HEK293 (cell line): ENCODE measurements at regions not wholly inside any gene's neighbourhood (a gene's known extent, or its start where the extent isn't known, plus 50 kb on each side); places are given as distances from the start of the nearest gene placed in this dataset.

ENCODE experiments used
- CTCF ChIA-PET: fragments of 350-600 bp; formaldehyde crosslinking; extraction: SDS; loops from one replicate; lab custom pipeline; 2021; ENCODE audit warnings: antibody characterized with exemption; lab: Yijun Ruan, JAX
- POLR2A ChIA-PET: fragments of 300-600 bp; formaldehyde crosslinking; extraction: SDS; loops from one replicate; lab custom pipeline; 2020; ENCODE audit warnings: antibody characterized with exemption, inconsistent platforms; lab: Yijun Ruan, JAX
- H3K27ac ChIP-seq: fragments of 200-500 bp; sonication (Bioruptor generic); 2 replicates; pipeline ENCODE4 v1.5.1; 2014; ENCODE audit warnings: low read depth, low read length, control low read depth, inconsistent platforms; ENCODE audit errors: extremely low read depth
- H3K36me3 ChIP-seq, 2 experiments: fragments of 200-500 bp in 1 of 2; sonication (Bioruptor generic) in 1 of 2; 1 replicate in 1 of 2; 2 replicates in 1 of 2; pipeline ENCODE4 v1.5.1; 2014 to 2017; ENCODE audit warnings: inconsistent platforms in 2 of 2, low read length in 2 of 2; ENCODE audit not compliant: control insufficient read depth in 2 of 2, insufficient read depth in 1 of 2
- H3K4me1 ChIP-seq: fragments of 200-500 bp; sonication (Bioruptor generic); 2 replicates; pipeline ENCODE4 v1.5.1; 2014; ENCODE audit warnings: mild to moderate bottlenecking, low read length, inconsistent platforms; ENCODE audit not compliant: control insufficient read depth, insufficient read depth
- H3K4me3 ChIP-seq: 2 replicates; pipeline ENCODE4 v1.5.1; 2011; ENCODE audit warnings: low read depth, mild to moderate bottlenecking, control low read depth, low read length, moderate library complexity
- H3K9me3 ChIP-seq: fragments of 200-500 bp; sonication (Bioruptor generic); 2 replicates; pipeline ENCODE4 v1.5.1; 2014; ENCODE audit warnings: low read depth, low read length, inconsistent platforms; ENCODE audit not compliant: control insufficient read depth, insufficient read depth
- GFI1B ChIP-seq: fragments of 450-650 bp; formaldehyde crosslinking; IDR thresholded peaks from 2 replicates; pipeline ENCODE4 v1.5.1; 2016; ENCODE audit warnings: missing biosample characterization, missing genetic modification characterization
- GLI2 ChIP-seq: fragments of 450-650 bp; formaldehyde crosslinking; IDR thresholded peaks from 2 replicates; pipeline ENCODE4; 2017; ENCODE audit warnings: missing biosample characterization, missing genetic modification characterization, low read depth, borderline replicate concordance
- IKZF3 ChIP-seq: fragments of 450-650 bp; IDR thresholded peaks from 2 replicates; pipeline ENCODE4 v1.5.0; 2018; ENCODE audit warnings: missing biosample characterization, mild to moderate bottlenecking, missing genetic modification characterization, moderate library complexity
- KLF16 ChIP-seq: fragments of 450-650 bp; formaldehyde crosslinking; IDR thresholded peaks from 2 replicates; pipeline ENCODE4 v1.5.1; 2017; ENCODE audit warnings: missing biosample characterization, missing genetic modification characterization
- MEIS1 ChIP-seq: sonication (generic); formaldehyde crosslinking; IDR thresholded peaks from 2 replicates; pipeline ENCODE4 v1.8.1; 2022; ENCODE audit warnings: missing genetic modification reagents, mild to moderate bottlenecking, borderline replicate concordance
- WT1 ChIP-seq: fragments of 450-650 bp; formaldehyde crosslinking; IDR thresholded peaks from 2 replicates; pipeline ENCODE4 v1.5.1; 2016; ENCODE audit warnings: missing biosample characterization, missing genetic modification characterization
- ZBTB7A ChIP-seq: fragments of 450-650 bp; formaldehyde crosslinking; IDR thresholded peaks from 2 replicates; pipeline ENCODE4 v1.5.1; 2016; ENCODE audit warnings: low read depth, missing biosample characterization, missing genetic modification characterization
- ZNF133 ChIP-seq: fragments of 450-650 bp; formaldehyde crosslinking; IDR thresholded peaks from 2 replicates; pipeline ENCODE4 v1.5.1; 2016; ENCODE audit warnings: missing biosample characterization, missing genetic modification characterization
- ZNF148 ChIP-seq: fragments of 450-650 bp; formaldehyde crosslinking; IDR thresholded peaks from 2 replicates; pipeline ENCODE4 v1.5.0; 2017; ENCODE audit warnings: missing biosample characterization, missing genetic modification characterization, borderline replicate concordance
- ZNF211 ChIP-seq: fragments of 450-650 bp; formaldehyde crosslinking; IDR thresholded peaks from 2 replicates; pipeline ENCODE4 v1.5.1; 2016; ENCODE audit warnings: low read depth, missing biosample characterization, missing genetic modification characterization
- ZNF335 ChIP-seq: fragments of 450-650 bp; formaldehyde crosslinking; conservative IDR thresholded peaks from 2 replicates; pipeline ENCODE4 v1.5.1; 2016; ENCODE audit warnings: missing biosample characterization, missing genetic modification characterization
- ZNF624 ChIP-seq: fragments of 450-650 bp; formaldehyde crosslinking; IDR thresholded peaks from 2 replicates; pipeline ENCODE4 v1.5.1; 2017; ENCODE audit warnings: missing biosample characterization, missing genetic modification characterization
- ZNF677 ChIP-seq: fragments of 450-650 bp; IDR thresholded peaks from 2 replicates; pipeline ENCODE4 v1.5.0; 2018; ENCODE audit warnings: missing biosample characterization, mild to moderate bottlenecking, missing genetic modification characterization, moderate library complexity
- ZNF692 ChIP-seq: fragments of 450-650 bp; formaldehyde crosslinking; IDR thresholded peaks from 2 replicates; pipeline ENCODE4 v1.5.1; 2016; ENCODE audit warnings: missing biosample characterization, missing genetic modification characterization
- ZNF701 ChIP-seq: fragments of 450-650 bp; formaldehyde crosslinking; IDR thresholded peaks from 2 replicates; pipeline ENCODE4 v1.5.1; 2016; ENCODE audit warnings: missing biosample characterization, missing genetic modification characterization
- ZSCAN18 ChIP-seq: fragments of 450-650 bp; formaldehyde crosslinking; IDR thresholded peaks from 2 replicates; pipeline ENCODE4 v1.5.1; 2016; ENCODE audit warnings: missing biosample characterization, missing genetic modification characterization

- POLR2A ChIA-PET: no interaction called here
- no peaks in the 10 kb centered on the region for H3K9me3 ChIP-seq
- no peak for TF ChIP-seq IKZF3
- no peak for TF ChIP-seq KLF16
- TF ChIP-seq ZNF133: no peak
- TF ChIP-seq ZNF335 (tag by site-specific recombination): no peak
- no peak for TF ChIP-seq WT1
- TF ChIP-seq ZNF692 (tag by site-specific recombination): no peak
- no peak for TF ChIP-seq ZBTB7A (tag by site-specific recombination)
- no peak for TF ChIP-seq ZNF211
- no peak for TF ChIP-seq ZNF624 (tag by site-specific recombination)
- TF ChIP-seq, all 188 proteins: peak for 0
- Histone ChIP-seq H3K27ac (no peak overlapping the region), H3K4me3 (no peak overlapping the region), H3K4me1 (peaks cover 5% of the 10 kb centered on the region), H3K36me3 (no peaks in the 10 kb centered on the region)
- CTCF ChIA-PET: no interaction called here
Observed at GRCh38 chr12:31900271-31900670, 58.9 kb upstream of the RESF1 start.

GRCh38 chr12:31899109-31899508 lies 60.1 kb upstream of the RESF1 start:
- CTCF ChIA-PET: interaction anchor here (0.7 kb wide), 1 partner anchor 184 kb away, joined by 3 read pairs; no protein-coding TSS in a partner anchor

More at GRCh38 chr12:31899109-31899508, 60.1 kb upstream of the RESF1 start:
- no peak overlapping the region for H3K27ac ChIP-seq
- POLR2A ChIA-PET: no interaction called here
- H3K4me3 ChIP-seq: no peak overlapping the region
- no peaks in the 10 kb centered on the region for H3K36me3 ChIP-seq
- TF ChIP-seq ZNF624 (tag by site-specific recombination) (no peak), ZNF148 (tag by site-specific recombination) (no peak), ZSCAN18 (tag by site-specific recombination) (no peak), GFI1B (tag by site-specific recombination) (no peak), ZNF701 (no peak), MEIS1 (CRISPR knock-in tag) (no peak), ZNF677 (no peak), GLI2 (tag by site-specific recombination) (no peak)
- H3K4me1 ChIP-seq: peaks cover 5% of the 10 kb centered on the region
- no peaks in the 10 kb centered on the region for H3K9me3 ChIP-seq
